NOMO-1 treated with dmso at 0.1 percent for 144 hours (cell line): ENCODE measurements at regions not wholly inside any gene's neighbourhood (a gene's known extent, or its start where the extent isn't known, plus 50 kb on each side); places are given as distances from the start of the nearest gene placed in this dataset.

Source experiments
- DNase-seq: peaks from one replicate; lab custom pipeline; 2025; ENCODE audit not compliant: unreplicated experiment; lab: John Stamatoyannopoulos, UW

- no peak for DNase-seq
These were observed 237.3 kb downstream of the BRD1 start for GRCh38 chr22:49590381-49590780.

DNA sequence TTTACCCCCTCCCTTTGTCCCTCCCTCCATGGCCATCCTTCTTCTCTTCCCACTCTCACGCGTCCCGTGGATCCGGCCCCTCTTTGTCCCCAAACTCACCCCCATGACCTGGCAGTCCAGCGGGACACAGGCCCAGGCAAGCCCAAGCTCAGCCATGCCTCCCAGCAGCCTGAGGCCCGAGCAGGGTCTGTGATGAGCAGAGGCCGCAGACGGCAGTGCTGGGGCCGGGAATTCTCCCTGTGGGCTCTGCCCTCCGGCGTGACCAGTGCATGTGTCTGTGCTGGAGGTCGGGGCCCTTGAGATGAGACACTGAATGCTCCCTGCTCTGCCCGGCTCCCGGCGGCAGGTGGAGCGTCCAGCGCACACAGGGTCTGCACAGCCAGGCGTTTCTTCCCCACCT is 237.9 kb downstream of the BRD1 start:
- DNase-seq: no peak

DNA sequence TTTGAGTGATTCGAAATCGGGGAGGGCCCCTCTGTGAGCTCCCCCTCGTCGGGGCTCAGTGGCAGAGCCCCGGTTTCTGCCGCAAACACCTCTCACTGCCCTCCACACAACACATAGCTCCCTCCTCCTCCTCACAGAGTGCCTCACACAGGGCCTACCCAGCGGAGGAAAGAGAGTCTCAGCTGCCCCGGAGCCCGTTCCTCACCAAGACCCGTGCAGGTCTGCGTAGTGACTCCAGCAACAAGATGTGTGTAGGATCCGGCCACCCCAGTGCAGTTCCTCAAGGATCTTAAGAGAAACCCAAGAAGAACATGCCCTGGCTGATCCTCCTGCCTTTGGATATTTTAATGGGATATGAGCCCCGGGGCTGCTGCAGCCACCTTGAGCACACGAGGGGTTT is 238.4 kb downstream of the BRD1 start:
- no peak for DNase-seq

DNA sequence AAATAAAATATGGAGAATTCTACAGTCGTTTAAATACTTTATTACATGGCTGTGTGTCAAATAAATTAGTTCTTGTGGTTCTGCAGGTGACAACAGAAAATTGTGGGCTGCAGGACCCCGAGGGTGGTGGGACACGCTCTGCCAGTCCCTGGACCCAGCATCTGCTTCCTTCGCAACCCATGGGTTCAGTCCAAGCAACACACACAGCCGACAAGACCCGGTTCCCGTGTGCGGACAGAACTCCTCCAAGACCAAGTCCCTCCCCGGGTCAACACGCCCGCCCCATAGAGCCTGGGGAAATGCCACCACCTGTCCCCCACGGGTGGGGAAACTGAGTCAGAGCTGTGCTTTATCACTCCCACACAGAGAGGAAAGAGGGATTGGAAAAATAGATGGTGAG is 238.9 kb downstream of the BRD1 start:
- no peak for DNase-seq

GRCh38 chr22:49587987-49588386 is 239.7 kb downstream of the BRD1 start:
- DNase-seq: no peak

DNA sequence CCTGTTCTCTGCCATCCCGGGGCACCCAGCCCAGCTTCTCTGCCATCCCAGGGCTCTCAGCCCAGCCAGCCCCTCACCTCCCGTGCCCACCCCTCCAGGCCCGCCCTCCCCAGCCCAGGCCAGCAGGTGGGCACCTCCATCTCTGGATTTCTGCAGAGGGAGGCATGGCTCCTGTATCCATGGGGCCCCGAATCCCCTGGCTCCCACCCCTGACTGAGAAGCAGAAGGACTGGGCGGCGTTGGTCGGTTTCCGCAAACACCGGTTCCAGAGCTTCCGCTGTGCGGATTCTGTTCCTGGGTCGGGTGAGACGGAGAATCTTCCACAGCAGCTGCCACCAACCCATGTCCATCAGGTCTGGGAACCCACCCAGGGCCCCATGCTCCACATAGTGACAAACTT is 240.3 kb downstream of the BRD1 start:
- no peak for DNase-seq

DNA sequence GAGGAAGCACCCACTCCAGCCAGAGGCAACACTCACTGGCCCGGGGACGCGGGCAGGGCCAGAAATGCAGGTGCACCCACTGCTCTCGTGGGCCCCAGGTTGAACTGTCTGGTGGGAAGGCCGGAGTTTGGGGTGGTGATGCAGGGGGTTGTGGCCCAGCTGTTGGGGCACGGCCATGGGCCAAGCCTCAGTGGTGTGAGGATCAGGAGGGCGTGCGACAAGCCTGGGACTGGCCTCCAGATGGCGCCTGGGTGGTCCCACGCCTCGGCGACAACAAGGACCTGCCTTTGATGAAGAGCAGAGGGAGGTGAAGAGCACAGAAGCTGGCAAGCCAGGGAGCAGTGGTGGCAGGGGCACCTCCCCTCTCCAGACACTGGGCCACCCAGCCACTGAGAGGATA is 240.8 kb downstream of the BRD1 start:
- DNase-seq: no peak

GRCh38 chr22:49586244-49586748 is 241.4 kb downstream of the BRD1 start:
- DNase-seq: no peak

GRCh38 chr22:49585461-49586243 is 242.0 kb downstream of the BRD1 start:
- no peak for DNase-seq

DNA sequence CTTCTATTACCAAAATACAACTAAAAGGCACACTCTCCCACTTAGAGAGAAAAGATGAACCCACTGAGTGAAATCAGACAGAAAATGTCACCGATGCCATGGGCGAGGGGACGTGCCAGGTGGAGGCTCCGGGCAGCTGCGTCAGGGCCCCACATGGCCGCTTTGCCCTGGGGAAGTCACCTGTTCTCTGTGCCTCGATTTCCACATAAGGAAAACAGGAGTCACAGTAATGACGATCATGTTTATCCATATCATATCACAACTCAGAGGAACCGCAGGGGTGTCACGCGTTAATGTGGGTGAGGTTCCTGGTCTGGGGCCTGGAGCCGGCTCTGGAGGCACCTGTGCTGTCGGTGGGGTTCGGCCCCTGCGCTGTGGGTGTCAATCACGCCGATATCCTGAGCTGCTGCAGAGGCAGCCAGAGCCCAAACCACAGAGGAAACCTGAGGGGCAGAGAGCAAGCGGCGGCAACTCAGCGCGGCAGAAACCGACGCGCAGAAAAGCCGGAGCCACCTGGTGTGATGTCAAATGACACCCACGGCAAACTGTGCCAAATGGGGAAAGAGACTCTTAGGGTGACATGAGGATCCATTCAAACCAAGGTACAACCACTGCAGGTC is 243.7 kb downstream of the BRD1 start:
- no peak for DNase-seq

DNA sequence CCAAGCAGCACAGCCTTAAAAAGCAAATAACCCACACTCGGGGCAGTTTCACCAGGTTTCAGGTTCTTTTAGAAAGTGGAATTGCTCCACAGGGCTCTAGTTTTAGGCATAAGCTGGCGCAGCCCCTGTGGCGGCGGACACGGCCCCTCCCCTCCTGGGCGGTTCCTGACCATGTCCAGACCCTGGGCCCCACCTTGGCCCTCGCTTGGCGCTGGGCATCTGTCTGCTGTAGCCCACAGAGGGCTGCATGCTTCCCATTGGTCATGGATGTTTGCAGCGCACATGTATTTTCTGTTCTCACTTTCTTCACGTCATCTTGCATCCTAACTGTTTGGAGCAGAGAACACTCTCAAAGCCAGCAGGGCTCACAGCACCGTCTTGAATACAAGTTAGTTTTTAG is 244.3 kb downstream of the BRD1 start:
- DNase-seq: no peak

DNA sequence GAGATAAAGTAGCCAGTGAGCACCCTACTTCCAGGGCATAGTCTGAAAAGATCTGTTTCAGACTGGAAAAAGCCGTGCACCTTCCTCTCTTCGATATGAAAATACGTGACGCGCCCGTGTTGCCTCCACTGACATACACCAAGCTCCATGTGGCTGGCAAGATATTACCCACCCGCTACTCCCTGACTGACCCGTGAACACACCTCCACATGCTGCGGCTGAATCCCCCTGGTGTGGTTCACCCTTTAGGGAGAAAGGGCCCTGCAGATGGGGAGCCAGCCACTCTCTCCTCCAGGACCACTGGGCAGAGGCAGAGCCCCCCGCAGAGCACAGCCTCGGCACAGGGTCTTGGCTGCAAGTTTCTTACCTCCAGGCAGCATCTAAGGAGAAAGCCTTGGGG is 245.0 kb downstream of the BRD1 start:
- DNase-seq: no peak

DNA sequence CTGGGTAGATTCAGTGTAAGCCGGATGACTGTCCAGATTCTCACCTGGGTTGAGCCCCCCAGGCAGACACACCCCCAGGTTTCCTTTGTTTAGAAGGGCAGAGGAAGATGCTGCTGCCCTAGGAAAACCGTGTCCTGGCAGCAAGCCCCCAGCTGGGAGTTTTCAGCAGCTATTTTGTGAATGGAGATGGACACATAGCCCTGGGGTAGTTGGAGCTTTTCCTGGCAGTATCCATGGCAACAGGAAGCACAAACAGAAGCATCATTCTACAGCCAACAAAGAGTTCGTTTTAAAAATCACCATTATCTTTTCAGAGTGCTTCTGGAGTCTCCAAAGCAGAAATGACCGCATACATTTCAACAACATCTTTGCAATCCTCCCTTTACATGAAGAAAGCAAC is 245.5 kb downstream of the BRD1 start:
- DNase-seq: no peak

DNA sequence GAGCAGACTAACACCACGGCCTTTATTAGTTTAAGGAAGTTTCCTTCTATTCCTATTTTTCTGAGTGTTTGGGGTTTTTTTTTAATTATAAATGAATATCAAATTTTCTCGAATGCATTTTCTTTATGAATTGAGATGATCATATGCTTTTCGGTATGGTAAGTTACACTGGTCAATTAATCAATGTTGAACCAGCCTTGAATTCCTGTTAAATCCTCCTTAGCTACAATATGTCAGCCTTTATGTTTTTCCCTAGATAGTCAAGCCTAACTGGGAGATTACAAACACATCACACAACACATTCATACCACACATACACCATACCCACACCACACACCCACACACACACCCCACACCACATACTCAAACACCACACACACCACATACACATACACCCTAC is 247.6 kb downstream of the BRD1 start:
- no peak for DNase-seq

GRCh38 chr22:49577168-49578060 is 250.3 kb downstream of the BRD1 start:
- no peak for DNase-seq

DNA sequence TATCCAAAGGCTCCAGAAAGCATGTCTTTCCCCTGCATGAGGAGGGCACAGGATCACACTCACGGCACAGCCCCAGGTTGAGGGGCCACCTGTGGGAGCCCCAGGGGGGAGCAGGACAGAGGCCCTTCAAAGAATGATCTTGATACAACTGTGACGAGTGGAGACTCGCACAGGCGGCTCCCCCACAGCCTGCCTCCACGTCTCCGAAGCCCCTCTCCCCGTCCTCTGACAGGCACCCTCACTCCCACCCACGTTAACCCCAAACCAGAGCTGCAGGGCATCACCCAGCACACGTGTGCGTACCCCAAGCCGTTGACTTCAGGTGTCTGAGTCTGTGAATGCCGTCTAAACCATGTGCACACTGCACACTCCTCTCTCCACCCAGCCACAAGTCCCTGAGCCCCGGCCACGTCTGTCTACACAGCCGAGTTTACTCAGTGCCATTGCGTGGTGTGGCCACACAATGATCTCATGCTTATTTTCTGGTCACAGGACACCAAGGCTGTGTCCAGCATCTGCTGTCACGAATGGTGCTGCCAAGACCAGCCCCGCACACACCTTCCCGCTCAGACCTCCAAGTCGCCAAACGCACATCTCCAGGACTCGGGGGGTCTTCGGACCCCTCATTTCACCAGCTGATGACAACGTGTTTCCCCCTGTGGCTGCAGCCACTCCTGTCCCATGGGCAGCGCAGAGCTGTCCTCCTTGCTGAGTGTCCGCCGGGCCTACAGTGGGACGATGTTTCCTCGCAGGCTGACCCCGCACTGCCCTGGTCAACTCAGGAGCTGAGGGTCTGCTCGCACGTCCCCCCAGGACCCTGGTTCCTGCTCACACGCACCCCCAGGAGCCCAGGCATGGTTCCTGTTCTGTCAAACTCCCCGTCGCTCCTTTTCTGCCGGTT is 251.2 kb downstream of the BRD1 start:
- no peak for DNase-seq

GRCh38 chr22:49575703-49576081 is 252.0 kb downstream of the BRD1 start:
- DNase-seq: no peak

DNA sequence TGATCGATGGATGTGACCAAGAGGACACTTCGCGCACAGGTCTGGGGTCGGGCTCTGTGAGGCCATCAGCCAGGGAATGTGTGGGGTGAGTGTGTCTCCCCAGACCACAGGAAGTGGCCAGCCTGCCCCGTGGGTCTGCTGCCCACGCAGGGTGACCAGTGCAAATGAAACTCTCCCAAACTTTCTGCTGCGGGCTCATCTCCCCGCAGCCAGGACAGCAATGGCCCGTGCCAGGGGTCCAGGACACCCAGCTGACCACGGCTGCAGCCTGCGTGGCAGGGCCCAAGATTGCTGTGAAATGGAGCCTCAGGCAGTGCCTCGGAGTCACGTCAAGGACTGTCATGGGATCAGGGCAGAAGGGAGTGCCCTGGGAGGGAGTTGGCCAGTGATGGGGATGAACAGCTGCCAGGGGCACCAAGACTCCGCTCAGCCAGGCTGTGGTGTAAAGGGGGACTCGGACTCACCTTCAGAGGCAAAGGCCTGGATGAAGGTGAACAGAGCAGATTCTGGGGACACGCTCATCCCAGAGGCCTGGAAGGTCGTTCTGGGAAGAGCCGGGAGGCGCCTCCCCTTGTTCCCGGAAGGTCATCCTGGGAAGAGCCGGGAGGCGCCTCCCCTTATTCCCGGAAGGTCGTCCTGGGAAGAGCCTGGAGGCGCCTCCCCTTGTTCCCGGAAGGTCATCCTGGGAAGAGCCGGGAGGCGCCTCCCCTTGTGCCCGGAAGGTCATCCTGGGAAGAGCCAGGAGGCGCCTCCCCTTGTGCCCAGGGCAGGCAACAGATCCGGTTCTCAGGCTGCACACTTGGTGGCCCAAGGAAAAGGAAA is 252.6 kb downstream of the BRD1 start:
- DNase-seq: no peak

- peak; percentile 7 for DNase-seq
These were observed 253.3 kb downstream of the BRD1 start for GRCh38 chr22:49574205-49574880.
